Fibroblast of skin of back (primary cell): ENCODE measurements at regions not wholly inside any gene's neighbourhood (a gene's known extent, or its start where the extent isn't known, plus 50 kb on each side); places are given as distances from the start of the nearest gene placed in this dataset.

Experiments
- DNase-seq: peaks from one replicate; pipeline ENCODE4 v3.0.0-alpha.2; 2013

GRCh38 chr4:137067735-137068134, 464.6 kb downstream of the PCDH18 start:
- DNase-seq: peak; percentile 29

- peak; percentile 68 for DNase-seq
Measured at GRCh38 chr4:137065311-137065710, 467.0 kb downstream of the PCDH18 start.

- DNase-seq: no peak
Measured at GRCh38 chr4:137063961-137064360, 468.3 kb downstream of the PCDH18 start.

GRCh38 chr4:137043184-137043583, 489.1 kb downstream of the PCDH18 start:
- DNase-seq: no peak

- DNase-seq: no peak
Measured at GRCh38 chr4:137039370-137039769, 492.9 kb downstream of the PCDH18 start.

GRCh38 chr4:137032222-137032621, 500.1 kb downstream of the PCDH18 start:
- peak; percentile 3 for DNase-seq

GRCh38 chr4:137029026-137029425, 503.3 kb downstream of the PCDH18 start:
- no peak for DNase-seq

GRCh38 chr4:137025484-137026059, 506.7 kb downstream of the PCDH18 start:
- DNase-seq: no peak

- no peak for DNase-seq
Measured at GRCh38 chr4:137015426-137016409, 516.6 kb downstream of the PCDH18 start.

- DNase-seq: no peak
Measured at GRCh38 chr4:137000432-137000831, 531.9 kb downstream of the PCDH18 start.

GRCh38 chr4:136992032-136992431, 540.3 kb downstream of the PCDH18 start:
- no peak for DNase-seq

GRCh38 chr4:136985683-136986082, 546.6 kb downstream of the PCDH18 start:
- no peak for DNase-seq

- no peak for DNase-seq
Measured at GRCh38 chr4:136967069-136967468, 565.2 kb downstream of the PCDH18 start.

- DNase-seq: no peak
Measured at GRCh38 chr4:136965478-136965877, 566.8 kb downstream of the PCDH18 start.

GRCh38 chr4:136962868-136963267, 569.4 kb downstream of the PCDH18 start:
- DNase-seq: no peak

- DNase-seq: no peak
Measured at GRCh38 chr4:136946307-136946907, 585.9 kb downstream of the PCDH18 start.

- no peak for DNase-seq
Measured at GRCh38 chr4:136939781-136940180, 592.5 kb downstream of the PCDH18 start.

GRCh38 chr4:136935871-136936270, 596.4 kb downstream of the PCDH18 start:
- peak; percentile 6 for DNase-seq

GRCh38 chr4:136935305-136935704, 597.0 kb downstream of the PCDH18 start:
- DNase-seq: no peak

GRCh38 chr4:136934601-136935000, 597.7 kb downstream of the PCDH18 start:
- DNase-seq: no peak

- no peak for DNase-seq
Measured at GRCh38 chr4:136931781-136932180, 600.5 kb downstream of the PCDH18 start.

GRCh38 chr4:136928957-136929411, 603.3 kb downstream of the PCDH18 start:
- no peak for DNase-seq

- peak; percentile 16 for DNase-seq
Measured at GRCh38 chr4:136927172-136927571, 605.1 kb downstream of the PCDH18 start.
